ENCODE measurements at regions not wholly inside any gene's neighbourhood (a gene's known extent, or its start where the extent isn't known, plus 50 kb on each side); places are given as distances from the start of the nearest gene placed in this dataset.

GRCh38 chr15:98419173-98419780 lies 229.1 kb upstream of the IGF1R start:
- DNase-seq (ENCODE audit: low spot score) (no peak), ATAC-seq (no peak)
- H3K9me3 Mint-ChIP-seq, result peaks cover 4% of the 10 kb centered on the region; the same call in 1 of the 2 replicates
- no peaks in the 10 kb centered on the region for H3K36me3 Mint-ChIP-seq
- ChIA-PET CTCF (interaction anchor here (0.7 to 5.6 kb wide), 5 partner anchors 9 to 520 kb away, joined by 3 to 93 read pairs (median 7); no protein-coding TSS in a partner anchor), POLR2A (interaction anchor here (0.6 kb wide), 2 partner anchors 34 to 47 kb away, joined by 3 read pairs; no protein-coding TSS in a partner anchor)
- TF ChIP-seq SMAD4 (CRISPR knock-in tag; IDR thresholded peaks at IDR 0.05) (no peak), STAT6 (CRISPR knock-in tag; conservative IDR thresholded peaks at IDR 0.05; ENCODE audit: low read depth) (no peak), ATF6 (CRISPR knock-in tag; IDR thresholded peaks at IDR 0.05) (no peak), ZNF232 (CRISPR knock-in tag; IDR thresholded peaks at IDR 0.05) (no peak), ZNF263 (CRISPR knock-in tag; IDR thresholded peaks at IDR 0.05; ENCODE audit: low read depth) (peak; percentile 47; the same call in 1 of the 2 replicates), HMGXB4 (CRISPR knock-in tag; IDR thresholded peaks at IDR 0.05) (no peak), NFE2L1 (CRISPR knock-in tag; IDR thresholded peaks at IDR 0.05) (no peak)
- no peak overlapping the region for H3K27ac Mint-ChIP-seq
- peaks cover 39% of the 10 kb centered on the region for H3K27me3 Mint-ChIP-seq (ENCODE audit: low read depth)
- peaks cover 14% of the 10 kb centered on the region for H3K4me1 Mint-ChIP-seq
- no peak overlapping the region for H3K4me3 Mint-ChIP-seq

- no peaks in the 10 kb centered on the region for H3K36me3 Mint-ChIP-seq
- POLR2A ChIA-PET, result no interaction called here
- H3K27ac Mint-ChIP-seq, result no peak overlapping the region
- peaks cover 14% of the 10 kb centered on the region for H3K4me1 Mint-ChIP-seq
- no peaks in the 10 kb centered on the region for H3K9me3 Mint-ChIP-seq
- H3K4me3 Mint-ChIP-seq, result no peak overlapping the region
- H3K27me3 Mint-ChIP-seq (ENCODE audit: low read depth), result peaks cover 42% of the 10 kb centered on the region
- ATAC-seq (no peak; the same call in 1 of the 2 replicates), DNase-seq (ENCODE audit: low spot score) (no peak)
- CTCF ChIA-PET, result interaction anchor here (0.6 to 5.6 kb wide), 9 partner anchors 39 to 521 kb away, joined by 3 to 93 read pairs (median 4); no protein-coding TSS in a partner anchor
- no peak for TF ChIP-seq HMGA2 (CRISPR knock-in tag; IDR thresholded peaks at IDR 0.05)
- no peak for TF ChIP-seq PRDM15 (CRISPR knock-in tag; IDR thresholded peaks at IDR 0.05)
- TF ChIP-seq ZNF263 (CRISPR knock-in tag; IDR thresholded peaks at IDR 0.05; ENCODE audit: low read depth), result no peak
- no peak for TF ChIP-seq CDX4 (CRISPR knock-in tag; IDR thresholded peaks at IDR 0.05; ENCODE audit: borderline replicate concordance)
- TF ChIP-seq HMGXB4 (CRISPR knock-in tag; IDR thresholded peaks at IDR 0.05), result no peak
- TF ChIP-seq TEAD4 (CRISPR knock-in tag; IDR thresholded peaks at IDR 0.05), result no peak
- TF ChIP-seq SOX15 (CRISPR knock-in tag; IDR thresholded peaks at IDR 0.05), result no peak
- no peak for TF ChIP-seq NR3C1 (CRISPR knock-in tag; conservative IDR thresholded peaks at IDR 0.05; ENCODE audit: low read depth)
- TF ChIP-seq ETV6 (CRISPR knock-in tag; IDR thresholded peaks at IDR 0.05), result no peak
- TF ChIP-seq E2F4 (CRISPR knock-in tag; IDR thresholded peaks at IDR 0.05; ENCODE audit: borderline replicate concordance, low read depth), result no peak
- TF ChIP-seq RORB (CRISPR knock-in tag; IDR thresholded peaks at IDR 0.05), result no peak
- no peak for TF ChIP-seq EMX1 (CRISPR knock-in tag; IDR thresholded peaks at IDR 0.05)
- no peak for TF ChIP-seq GTF2I (CRISPR knock-in tag; conservative IDR thresholded peaks at IDR 0.05)
- TF ChIP-seq SMAD3 (CRISPR knock-in tag; IDR thresholded peaks at IDR 0.05; ENCODE audit: borderline replicate concordance), result no peak
- no peak for TF ChIP-seq GRHL2 (CRISPR knock-in tag; IDR thresholded peaks at IDR 0.05; ENCODE audit: insufficient replicate concordance, severe bottlenecking)
- TF ChIP-seq GABPB1 (CRISPR knock-in tag; IDR thresholded peaks at IDR 0.05), result no peak
Measured at GRCh38 chr15:98420837-98421236, 227.5 kb upstream of the IGF1R start.

All from WTC11 (cell line).